PC-9 (cell line): ENCODE measurements at regions not wholly inside any gene's neighbourhood (a gene's known extent, or its start where the extent isn't known, plus 50 kb on each side); places are given as distances from the start of the nearest gene placed in this dataset.

Experiments
- EZH2 ChIP-seq: fragments of 200-600 bp; sonication (generic); IDR thresholded peaks from 2 replicates; pipeline ENCODE4 v1.8.0; 2017; ENCODE audit warnings: antibody characterized with exemption, low read depth
- TF ChIP-seq, protein P1 (sequence below): fragments of 200-600 bp; sonication (generic); conservative IDR thresholded peaks from 2 replicates; pipeline ENCODE4 v1.6.1; 2017; ENCODE audit warnings: mixed run types, antibody characterized with exemption, mild to moderate bottlenecking, moderate library complexity

DNA sequence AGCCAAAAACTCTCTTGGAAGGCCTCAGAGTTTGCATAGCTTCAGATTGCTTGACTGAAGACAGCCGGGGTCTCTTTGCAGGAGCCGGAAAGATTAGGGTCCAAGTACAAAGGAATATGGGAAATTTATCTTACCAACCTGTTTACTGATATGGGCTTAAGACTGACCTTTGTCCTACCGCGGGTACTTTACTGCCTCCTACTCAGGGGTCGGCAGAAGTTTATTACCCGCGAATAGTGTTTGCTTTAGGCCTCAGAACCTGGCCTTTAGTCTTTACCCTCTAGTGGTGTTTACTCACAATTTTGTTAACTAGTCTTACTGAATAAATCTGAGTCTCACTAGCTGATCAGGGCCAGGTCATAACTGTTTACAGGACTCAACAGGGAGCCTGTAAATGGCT lies 765.4 kb upstream of the SPRY2 start:
- TF ChIP-seq, protein P1, sequence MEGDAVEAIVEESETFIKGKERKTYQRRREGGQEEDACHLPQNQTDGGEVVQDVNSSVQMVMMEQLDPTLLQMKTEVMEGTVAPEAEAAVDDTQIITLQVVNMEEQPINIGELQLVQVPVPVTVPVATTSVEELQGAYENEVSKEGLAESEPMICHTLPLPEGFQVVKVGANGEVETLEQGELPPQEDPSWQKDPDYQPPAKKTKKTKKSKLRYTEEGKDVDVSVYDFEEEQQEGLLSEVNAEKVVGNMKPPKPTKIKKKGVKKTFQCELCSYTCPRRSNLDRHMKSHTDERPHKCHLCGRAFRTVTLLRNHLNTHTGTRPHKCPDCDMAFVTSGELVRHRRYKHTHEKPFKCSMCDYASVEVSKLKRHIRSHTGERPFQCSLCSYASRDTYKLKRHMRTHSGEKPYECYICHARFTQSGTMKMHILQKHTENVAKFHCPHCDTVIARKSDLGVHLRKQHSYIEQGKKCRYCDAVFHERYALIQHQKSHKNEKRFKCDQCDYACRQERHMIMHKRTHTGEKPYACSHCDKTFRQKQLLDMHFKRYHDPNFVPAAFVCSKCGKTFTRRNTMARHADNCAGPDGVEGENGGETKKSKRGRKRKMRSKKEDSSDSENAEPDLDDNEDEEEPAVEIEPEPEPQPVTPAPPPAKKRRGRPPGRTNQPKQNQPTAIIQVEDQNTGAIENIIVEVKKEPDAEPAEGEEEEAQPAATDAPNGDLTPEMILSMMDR, result no peak
- TF ChIP-seq EZH2, result no peak
